HEK293 (cell line): ENCODE measurements at regions not wholly inside any gene's neighbourhood (a gene's known extent, or its start where the extent isn't known, plus 50 kb on each side); places are given as distances from the start of the nearest gene placed in this dataset.
A peak's percentile ranks its signal among the peaks of the same experiment; 100 is the strongest.

Source experiments
- AEBP2 ChIP-seq: fragments of 450-650 bp; formaldehyde crosslinking; IDR thresholded peaks from 2 replicates; pipeline ENCODE4 v1.5.1; 2016; ENCODE audit warnings: missing biosample characterization, missing genetic modification characterization, borderline replicate concordance
- GLIS1 ChIP-seq: fragments of 450-650 bp; formaldehyde crosslinking; IDR thresholded peaks from 2 replicates; pipeline ENCODE4 v1.5.1; 2016; ENCODE audit warnings: missing biosample characterization, missing genetic modification characterization
- GLIS2 ChIP-seq: fragments of 450-650 bp; formaldehyde crosslinking; IDR thresholded peaks from 2 replicates; pipeline ENCODE4 v1.5.1; 2016; ENCODE audit warnings: missing biosample characterization, missing genetic modification characterization
- KLF1 ChIP-seq: fragments of 450-650 bp; formaldehyde crosslinking; IDR thresholded peaks from 2 replicates; pipeline ENCODE4 v1.5.1; 2016; ENCODE audit warnings: missing biosample characterization, missing genetic modification characterization
- KLF10 ChIP-seq: fragments of 450-650 bp; IDR thresholded peaks from 2 replicates; pipeline ENCODE4 v1.5.1; 2018; ENCODE audit warnings: missing biosample characterization, mild to moderate bottlenecking, missing genetic modification characterization
- YY1 ChIP-seq: fragments of 450-650 bp; formaldehyde crosslinking; IDR thresholded peaks from 2 replicates; pipeline ENCODE4 v1.5.1; 2018; ENCODE audit warnings: missing biosample characterization, missing genetic modification characterization
- ZBTB10 ChIP-seq: fragments of 450-650 bp; formaldehyde crosslinking; IDR thresholded peaks from 2 replicates; pipeline ENCODE4 v1.5.1; 2016; ENCODE audit warnings: missing biosample characterization, missing genetic modification characterization
- ZBTB7A ChIP-seq: fragments of 450-650 bp; formaldehyde crosslinking; IDR thresholded peaks from 2 replicates; pipeline ENCODE4 v1.5.1; 2016; ENCODE audit warnings: low read depth, missing biosample characterization, missing genetic modification characterization
- ZBTB8A ChIP-seq: fragments of 450-650 bp; formaldehyde crosslinking; IDR thresholded peaks from 2 replicates; pipeline ENCODE4 v1.5.1; 2016; ENCODE audit warnings: missing biosample characterization, missing genetic modification characterization
- ZNF121 ChIP-seq: fragments of 450-650 bp; formaldehyde crosslinking; IDR thresholded peaks from 2 replicates; pipeline ENCODE4 v1.5.1; 2016; ENCODE audit warnings: missing biosample characterization, missing genetic modification characterization
- ZNF148 ChIP-seq: fragments of 450-650 bp; formaldehyde crosslinking; IDR thresholded peaks from 2 replicates; pipeline ENCODE4 v1.5.0; 2017; ENCODE audit warnings: missing biosample characterization, missing genetic modification characterization, borderline replicate concordance
- ZNF157 ChIP-seq: fragments of 450-650 bp; formaldehyde crosslinking; IDR thresholded peaks from 2 replicates; pipeline ENCODE4 v1.5.1; 2016; ENCODE audit warnings: missing biosample characterization, missing genetic modification characterization
- ZNF18 ChIP-seq: fragments of 450-650 bp; formaldehyde crosslinking; IDR thresholded peaks from 2 replicates; pipeline ENCODE4 v1.5.1; 2016; ENCODE audit warnings: missing biosample characterization, missing genetic modification characterization
- ZNF184 ChIP-seq: fragments of 450-650 bp; IDR thresholded peaks from 2 replicates; pipeline ENCODE4 v1.5.1; 2018; ENCODE audit warnings: missing biosample characterization, mild to moderate bottlenecking, missing genetic modification characterization
- ZNF302 ChIP-seq: fragments of 450-650 bp; formaldehyde crosslinking; IDR thresholded peaks from 2 replicates; pipeline ENCODE4 v1.5.1; 2016; ENCODE audit warnings: missing biosample characterization, missing genetic modification characterization, low read depth
- ZNF394 ChIP-seq: fragments of 450-650 bp; formaldehyde crosslinking; IDR thresholded peaks from 2 replicates; pipeline ENCODE4 v1.5.1; 2016; ENCODE audit warnings: missing biosample characterization, missing genetic modification characterization, mild to moderate bottlenecking, moderate library complexity, borderline replicate concordance
- ZNF514 ChIP-seq: fragments of 450-650 bp; formaldehyde crosslinking; IDR thresholded peaks from 2 replicates; pipeline ENCODE4 v1.5.1; 2016; ENCODE audit warnings: missing biosample characterization, missing genetic modification characterization
- ZNF530 ChIP-seq: fragments of 450-650 bp; formaldehyde crosslinking; IDR thresholded peaks from 2 replicates; pipeline ENCODE4 v1.5.1; 2016; ENCODE audit warnings: low read depth, missing biosample characterization, missing genetic modification characterization
- ZNF558 ChIP-seq: fragments of 450-650 bp; formaldehyde crosslinking; IDR thresholded peaks from 2 replicates; pipeline ENCODE4 v1.5.1; 2016; ENCODE audit warnings: missing biosample characterization, missing genetic modification characterization
- ZNF561 ChIP-seq: fragments of 450-650 bp; IDR thresholded peaks from 2 replicates; pipeline ENCODE4 v1.5.1; 2018; ENCODE audit warnings: missing biosample characterization, missing genetic modification characterization, borderline replicate concordance
- ZNF610 ChIP-seq: fragments of 450-650 bp; formaldehyde crosslinking; IDR thresholded peaks from 2 replicates; pipeline ENCODE4 v1.5.1; 2016; ENCODE audit warnings: missing biosample characterization, missing genetic modification characterization, borderline replicate concordance
- ZNF623 ChIP-seq: fragments of 450-650 bp; formaldehyde crosslinking; IDR thresholded peaks from 2 replicates; pipeline ENCODE4 v1.5.1; 2016; ENCODE audit warnings: missing biosample characterization, missing genetic modification characterization
- ZNF639 ChIP-seq: fragments of 450-650 bp; formaldehyde crosslinking; IDR thresholded peaks from 2 replicates; pipeline ENCODE4 v1.5.1; 2016; ENCODE audit warnings: missing biosample characterization, missing genetic modification characterization
- ZNF654 ChIP-seq: fragments of 450-650 bp; formaldehyde crosslinking; IDR thresholded peaks from 2 replicates; pipeline ENCODE4 v1.5.1; 2016; ENCODE audit warnings: low read depth, missing biosample characterization, missing genetic modification characterization
- ZNF660 ChIP-seq: fragments of 450-650 bp; IDR thresholded peaks from 2 replicates; pipeline ENCODE4 v1.5.1; 2018; ENCODE audit warnings: missing biosample characterization, mild to moderate bottlenecking, missing genetic modification characterization
- ZNF670 ChIP-seq: fragments of 450-650 bp; formaldehyde crosslinking; IDR thresholded peaks from 2 replicates; pipeline ENCODE4 v1.5.1; 2016; ENCODE audit warnings: missing biosample characterization, missing genetic modification characterization, low read depth
- ZNF777 ChIP-seq: fragments of 450-650 bp; formaldehyde crosslinking; IDR thresholded peaks from 2 replicates; pipeline ENCODE4 v1.5.1; 2017; ENCODE audit warnings: missing biosample characterization, missing genetic modification characterization, borderline replicate concordance
- ZSCAN30 ChIP-seq: fragments of 450-650 bp; IDR thresholded peaks from 2 replicates; pipeline ENCODE4 v1.5.1; 2018; ENCODE audit warnings: missing biosample characterization, mild to moderate bottlenecking, missing genetic modification characterization, moderate library complexity
- ZSCAN5A ChIP-seq: fragments of 450-650 bp; formaldehyde crosslinking; IDR thresholded peaks from 2 replicates; pipeline ENCODE4 v1.5.1; 2016; ENCODE audit warnings: missing biosample characterization, missing genetic modification characterization

- no peak for TF ChIP-seq GLIS2 (tag by site-specific recombination)
- TF ChIP-seq ZSCAN5A = no peak
- TF ChIP-seq ZNF18 (tag by site-specific recombination) = 0 out of 2 replicates have a peak, but pooled peaks have one; percentile 61
- no peak for TF ChIP-seq ZBTB8A
- TF ChIP-seq ZNF639 (tag by site-specific recombination) = no peak
- no peak for TF ChIP-seq ZNF302
- no peak for TF ChIP-seq ZNF148 (tag by site-specific recombination)
- TF ChIP-seq ZNF514 (tag by site-specific recombination) = no peak
- no peak for TF ChIP-seq YY1 (tag by site-specific recombination)
- TF ChIP-seq ZNF561 (tag by site-specific recombination) = no peak
- no peak for TF ChIP-seq ZNF558 (tag by site-specific recombination)
- TF ChIP-seq ZNF530 = no peak
- TF ChIP-seq ZNF660 (tag by site-specific recombination) = peak; percentile 70; the same call in 1 of the 2 replicates
- TF ChIP-seq ZNF394 = no peak
- peak; percentile 49 for TF ChIP-seq KLF1 (tag by site-specific recombination)
- no peak for TF ChIP-seq ZBTB10 (tag by site-specific recombination)
- TF ChIP-seq ZSCAN30 (tag by site-specific recombination) = no peak
- no peak for TF ChIP-seq ZNF121
- no peak for TF ChIP-seq KLF10 (tag by site-specific recombination)
- no peak for TF ChIP-seq GLIS1 (tag by site-specific recombination)
- TF ChIP-seq ZNF777 (tag by site-specific recombination) = no peak
- TF ChIP-seq ZNF623 (tag by site-specific recombination) = no peak
- TF ChIP-seq AEBP2 = no peak
- no peak for TF ChIP-seq ZBTB7A
- TF ChIP-seq ZNF670 (tag by site-specific recombination) = no peak
- TF ChIP-seq ZNF654 (tag by site-specific recombination) = peak; percentile 73
- no peak for TF ChIP-seq ZNF610 (tag by site-specific recombination)
- no peak for TF ChIP-seq ZNF184
- TF ChIP-seq ZNF157 (tag by site-specific recombination) = no peak
Measured at GRCh38 chr12:4855121-4855924, 54.4 kb upstream of the KCNA1 start (continued).
